Right lobe of liver (tissue), 6 donors: ENCODE measurements at regions not wholly inside any gene's neighbourhood (a gene's known extent, or its start where the extent isn't known, plus 50 kb on each side); places are given as distances from the start of the nearest gene placed in this dataset.

Experiments
- ATAC-seq, 4 donors: fragments of 200-7000 bp; cut with Tn5 transposase; one replicate each; pipeline ENCODE4 v1.9.1; 2020; ENCODE audit warnings: mild to moderate bottlenecking in 4 of 4, moderate library complexity in 4 of 4
- DNase-seq, 3 donors: peaks; one replicate each; pipeline ENCODE4 v3.0.0-alpha.2; 2020
- H3K27ac ChIP-seq, 3 donors: fragments of 200-600 bp; one replicate each; pipeline ENCODE4 v1.8.0; 2022
- H3K27me3 ChIP-seq, 2 donors: fragments of 200-600 bp; one replicate each; pipeline ENCODE4 v1.8.0; 2022
- H3K36me3 ChIP-seq, 4 donors: fragments of 200-600 bp; sonication (generic) in 1 of 4; one replicate each; pipeline versions ENCODE4 v1.5.1 to v1.8.0; 2017 to 2022; ENCODE audit warnings: control low read depth in 1 of 4
- H3K4me1 ChIP-seq, 4 donors: fragments of 200-600 bp; sonication (generic) in 1 of 4; one replicate each; pipeline versions ENCODE4 v1.5.1 to v1.8.0; 2017 to 2022; ENCODE audit warnings: control low read depth in 1 of 4
- H3K4me3 ChIP-seq, 3 donors: fragments of 200-600 bp; one replicate each; pipeline ENCODE4 v1.8.0; 2022
- H3K9me3 ChIP-seq, 4 donors: fragments of 200-600 bp; sonication (generic) in 1 of 4; one replicate each; pipeline versions ENCODE4 v1.5.1 to v1.8.0; 2017 to 2022; ENCODE audit warnings: control low read depth in 1 of 4
- CTCF ChIP-seq, 4 donors: fragments of 200-600 bp in 3 of 4; fragments of 450-650 bp in 1 of 4; IDR thresholded peaks; one replicate each; pipeline versions ENCODE4 v1.5.1 to v1.8.0; 2016 to 2022; ENCODE audit warnings: antibody characterized with exemption in 4 of 4, mild to moderate bottlenecking in 2 of 4
- POLR2A ChIP-seq: fragments of 450-650 bp; IDR thresholded peaks from one replicate; pipeline ENCODE4 v1.6.1; 2017; ENCODE audit warnings: antibody characterized with exemption, mild to moderate bottlenecking
- WGBS: methylation state at CpG from one replicate; pipeline ENCODE4 v1.1.6; 2018; ENCODE audit warnings: low coverage, low lambda C conversion rate; ENCODE audit not compliant: insufficient coverage; ENCODE audit errors: missing lambda C conversion rate; 5-methylcytosine and 5-hydroxymethylcytosine counted together
- intact Hi-C, 2 donors: fragments of 100-400 bp; cut with DNase I; formaldehyde crosslinking; loops; one replicate each; pipeline versions ENCODE4 v1.11.2 to v1.14.1; 2022
- donor health status: DM: no; HTN: yes; CAD: no.
- donor health status: DM: no; HTN: no; CAD: no.
- donor health status: DM: no; HTN: no; CAD: no.
- donor health status: DM: no; HTN: yes; CAD: no.
- donor health status: DM: no; HTN: yes; CAD: no.

GRCh38 chr12:123041042-123041531 lies 60.6 kb downstream of the ARL6IP4 start:
- TF ChIP-seq CTCF (IDR thresholded peaks at IDR 0.05) (no peak), POLR2A (no peak)
- Histone ChIP-seq H3K9me3 (no peaks in the 10 kb centered on the region), H3K27ac (no peak overlapping the region), H3K4me3 (no peak overlapping the region), H3K36me3 (no peaks in the 10 kb centered on the region), H3K27me3 (no peaks in the 10 kb centered on the region), H3K4me1 (peaks cover 0 to 32% (median 12%) of the 10 kb centered on the region in 4 donors)
- no peak for DNase-seq
- intact Hi-C loops = no loop called here
- no CpG with 5 or more reads among the region's 3 CpGs for WGBS
- no peak for ATAC-seq

- no peak for TF ChIP-seq POLR2A
- no peak for TF ChIP-seq CTCF (IDR thresholded peaks at IDR 0.05)
- WGBS = 52% methylated on average over 2 of the region's 2 CpGs
These were observed 59.6 kb downstream of the ARL6IP4 start for GRCh38 chr12:123040106-123040505.

GRCh38 chr12:123038966-123039365 lies 58.5 kb downstream of the ARL6IP4 start:
- WGBS = 88% methylated on average over 6 of the region's 6 CpGs

More at GRCh38 chr12:123040106-123040505, 59.6 kb downstream of the ARL6IP4 start:
- Histone ChIP-seq H3K9me3 (no peaks in the 10 kb centered on the region), H3K4me1 (peaks cover 0 to 32% (median 12%) of the 10 kb centered on the region in 4 donors), H3K4me3 (no peak overlapping the region), H3K27ac (no peak overlapping the region), H3K36me3 (no peaks in the 10 kb centered on the region), H3K27me3 (no peaks in the 10 kb centered on the region)
- intact Hi-C loops = no loop called here
- ATAC-seq (peak in 1 of 4 donors; percentile 10), DNase-seq (no peak)

GRCh38 chr12:123038486-123038885 lies 58.0 kb downstream of the ARL6IP4 start:
- DNase-seq = peak in 1 of 3 donors; percentile 37
- 94% methylated on average over 2 of the region's 7 CpGs for WGBS
- ATAC-seq = no peak
- Histone ChIP-seq H3K9me3 (no peaks in the 10 kb centered on the region), H3K4me1 (peaks cover 0 to 22% (median 7%) of the 10 kb centered on the region in 4 donors), H3K27me3 (no peaks in the 10 kb centered on the region), H3K36me3 (peaks cover 0 to 6% (median 1%) of the 10 kb centered on the region in 4 donors), H3K4me3 (no peak overlapping the region), H3K27ac (no peak overlapping the region)
- TF ChIP-seq POLR2A = no peak
- no peak for TF ChIP-seq CTCF (IDR thresholded peaks at IDR 0.05)
- intact Hi-C loops = no loop called here

More at GRCh38 chr12:123038966-123039365, 58.5 kb downstream of the ARL6IP4 start:
- no peaks in the 10 kb centered on the region for H3K9me3 ChIP-seq
- intact Hi-C loops = no loop called here
- TF ChIP-seq POLR2A = no peak
- TF ChIP-seq CTCF (IDR thresholded peaks at IDR 0.05) = no peak
- no peak for ATAC-seq
- peak in 1 of 3 donors; percentile 20 for DNase-seq
- H3K27me3 ChIP-seq = no peaks in the 10 kb centered on the region
- H3K36me3 ChIP-seq = peaks cover 0 to 2% (median under 1%) of the 10 kb centered on the region in 4 donors
- no peak overlapping the region for H3K4me3 ChIP-seq
- H3K27ac ChIP-seq = no peak overlapping the region
- H3K4me1 ChIP-seq = peaks cover 0 to 27% (median 10%) of the 10 kb centered on the region in 4 donors
